SHP77 (cell line): ENCODE measurements at regions not wholly inside any gene's neighbourhood (a gene's known extent, or its start where the extent isn't known, plus 50 kb on each side); places are given as distances from the start of the nearest gene placed in this dataset.

Experiments used
- DNase-seq, 2 experiments: peaks; one replicate each; lab custom pipeline; 2025; lab: John Stamatoyannopoulos, UW

GRCh38 chr4:186889876-186890643 lies 166.4 kb upstream of the FAT1 start:
- no peak for DNase-seq

- DNase-seq, result no peak
Observed at GRCh38 chr4:186891859-186892486, 168.3 kb upstream of the FAT1 start.

GRCh38 chr4:186898367-186898766 lies 174.7 kb upstream of the FAT1 start:
- no peak for DNase-seq

DNA sequence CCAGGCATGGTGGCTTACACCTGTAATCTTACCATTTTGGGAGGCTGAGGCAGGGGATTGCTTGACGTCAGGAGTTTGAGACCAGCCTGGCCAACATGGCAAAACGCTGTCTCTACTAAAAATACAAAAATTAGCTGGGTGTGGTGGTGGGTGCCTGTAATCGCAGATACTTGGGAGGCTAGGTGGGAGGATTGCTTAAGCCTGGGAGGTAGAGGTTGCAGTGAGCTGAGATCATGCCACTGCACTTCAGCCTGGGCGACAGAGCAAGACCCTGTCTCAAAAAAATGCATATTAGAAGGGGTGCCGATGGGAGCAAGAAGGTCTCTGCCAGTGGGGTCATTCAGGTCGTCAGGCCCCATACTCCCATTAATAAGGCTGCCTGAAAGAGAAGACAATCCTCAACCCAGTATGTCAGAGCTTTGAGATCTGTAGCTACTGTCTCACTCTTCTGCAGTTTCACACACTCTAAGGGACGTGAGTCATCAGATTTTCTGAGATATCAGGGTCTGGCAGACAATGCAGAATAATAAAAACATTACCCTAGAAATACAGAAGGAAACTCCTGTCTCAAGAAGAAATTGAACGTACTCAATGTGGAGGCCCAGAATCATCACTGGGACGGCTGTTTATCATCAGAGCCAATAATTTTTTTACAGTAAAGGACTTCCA lies 176.7 kb upstream of the FAT1 start:
- DNase-seq, result no peak

DNA sequence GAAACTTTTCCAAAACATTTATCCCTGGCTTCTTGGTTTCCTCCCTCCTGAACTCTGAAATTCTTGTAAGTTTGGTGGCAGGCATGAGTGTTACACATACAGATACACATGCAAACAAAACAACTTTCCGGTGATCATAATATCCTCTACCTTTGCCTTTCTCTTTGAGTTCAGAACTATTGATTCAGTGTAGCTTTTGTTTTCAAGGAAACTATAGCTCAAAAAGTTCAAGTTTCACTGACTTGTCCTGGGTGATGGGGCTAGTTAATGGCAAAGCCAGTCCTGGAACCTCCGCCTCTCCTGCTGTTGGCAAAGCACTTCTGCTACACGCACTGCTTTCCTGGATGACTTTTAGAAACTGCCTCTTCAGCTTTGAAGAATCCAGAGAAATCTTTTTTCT lies 177.3 kb upstream of the FAT1 start:
- no peak for DNase-seq

DNA sequence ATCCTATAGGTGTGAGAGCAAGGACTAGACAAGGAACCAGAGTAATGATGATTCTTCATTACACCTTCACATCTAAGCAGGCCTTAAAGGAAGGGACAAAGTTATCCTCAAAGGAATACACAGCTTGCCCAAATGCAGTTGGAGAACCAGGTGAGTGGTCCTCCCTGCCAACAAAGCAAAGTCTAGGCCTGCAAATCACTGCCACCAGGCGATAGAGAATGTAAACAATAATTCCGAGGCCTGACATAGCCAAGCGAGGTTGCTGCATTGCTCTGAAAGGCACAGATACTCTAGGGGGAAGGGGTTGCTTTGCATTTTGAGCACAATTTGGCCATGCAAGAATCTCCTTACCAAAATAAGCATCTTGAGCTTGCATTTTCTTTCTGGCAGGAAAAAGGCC lies 178.2 kb upstream of the FAT1 start:
- no peak for DNase-seq

GRCh38 chr4:186902361-186902760 lies 178.7 kb upstream of the FAT1 start:
- peak in 1 of 2 experiments; percentile 31 for DNase-seq

DNA sequence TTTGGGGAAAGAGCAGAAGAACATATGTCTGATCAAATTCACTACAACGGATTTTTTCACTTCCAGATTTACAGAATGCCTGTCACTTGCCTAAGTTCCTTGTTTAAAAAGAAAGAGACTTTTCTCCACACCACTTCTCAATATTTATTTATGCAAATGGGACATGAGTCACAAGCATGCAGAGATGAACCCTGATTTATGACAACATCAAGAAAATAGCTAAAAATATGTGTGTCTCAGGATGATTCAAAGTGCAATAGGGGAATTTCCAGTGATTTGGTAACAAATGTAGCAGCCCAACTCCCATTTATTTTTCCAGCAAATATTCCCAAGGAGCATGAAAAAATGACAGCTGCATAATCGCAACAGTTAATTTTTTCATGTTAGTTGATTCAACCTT lies 180.4 kb upstream of the FAT1 start:
- DNase-seq, result no peak

GRCh38 chr4:186906722-186907121 lies 183.1 kb upstream of the FAT1 start:
- no peak for DNase-seq

- DNase-seq, result peak in 1 of 2 experiments; percentile 10
Observed at GRCh38 chr4:186910385-186910784, 186.7 kb upstream of the FAT1 start.

GRCh38 chr4:186912606-186913005 lies 188.9 kb upstream of the FAT1 start:
- DNase-seq, result no peak

DNA sequence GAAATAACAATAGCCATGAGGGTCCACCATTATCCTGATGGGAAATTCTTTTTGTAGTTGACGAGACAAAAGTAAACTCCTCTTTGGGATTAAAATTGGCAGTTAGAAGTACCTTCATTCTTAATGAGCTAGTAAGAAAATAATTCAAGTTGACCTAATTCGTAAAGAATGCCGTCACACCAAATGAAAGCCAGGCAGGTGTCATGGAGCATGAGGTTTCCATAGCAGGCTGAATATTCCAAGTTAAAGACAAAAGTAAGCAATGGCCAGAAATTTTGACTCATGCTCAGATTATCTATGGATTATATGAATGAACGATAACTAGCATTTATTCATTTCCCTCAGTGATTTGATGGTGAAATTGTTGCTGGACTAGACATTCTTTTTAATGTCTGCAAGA lies 192.2 kb upstream of the FAT1 start:
- no peak for DNase-seq

- no peak for DNase-seq
Observed at GRCh38 chr4:186917136-186917535, 193.5 kb upstream of the FAT1 start.

DNA sequence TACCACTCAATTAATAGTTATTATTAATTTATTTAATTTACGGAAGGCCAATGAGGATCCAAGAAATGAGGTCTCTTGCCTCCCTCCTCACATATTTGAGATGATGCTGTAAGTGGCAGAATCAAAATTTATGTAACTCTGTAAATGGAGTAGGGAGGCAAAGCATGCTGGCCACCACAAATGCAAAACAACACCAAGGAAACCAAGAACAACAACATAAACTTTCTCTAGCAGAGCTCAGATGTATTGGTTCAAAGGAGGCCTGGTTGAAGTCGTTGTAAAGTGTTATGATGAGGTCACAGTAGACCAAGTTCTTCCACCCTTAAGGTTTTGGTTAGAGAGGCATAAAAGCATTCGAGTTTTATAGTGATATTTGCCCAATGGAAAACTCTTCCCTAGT lies 194.8 kb upstream of the FAT1 start:
- no peak for DNase-seq

DNA sequence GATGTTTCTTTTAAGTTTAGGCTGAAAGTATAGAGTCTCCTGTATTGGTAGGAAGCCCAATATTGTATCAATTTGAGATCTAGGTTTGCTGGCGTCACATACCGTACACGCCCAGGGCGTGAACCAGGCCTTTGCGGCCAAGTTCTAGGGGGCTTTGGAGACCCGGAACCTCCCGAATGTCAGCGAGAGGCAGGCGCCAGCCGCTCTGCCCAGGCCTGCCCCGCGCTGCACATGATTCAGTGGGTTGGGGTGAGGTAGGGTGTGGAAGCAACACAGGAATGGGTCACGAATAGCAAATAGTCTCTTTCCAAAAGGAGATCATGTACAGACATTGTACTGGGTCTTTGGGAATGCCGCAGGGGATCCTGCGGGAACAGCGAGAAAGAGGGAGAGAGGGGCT lies 195.7 kb upstream of the FAT1 start:
- no peak for DNase-seq

GRCh38 chr4:186920483-186920882 lies 196.8 kb upstream of the FAT1 start:
- no peak for DNase-seq

- DNase-seq, result no peak
Observed at GRCh38 chr4:186920992-186921391, 197.3 kb upstream of the FAT1 start.

GRCh38 chr4:186924723-186925122 lies 201.1 kb upstream of the FAT1 start:
- DNase-seq, result no peak

GRCh38 chr4:186927624-186928023 lies 204.0 kb upstream of the FAT1 start:
- DNase-seq, result peak in 1 of 2 experiments; percentile 10

- no peak for DNase-seq
Observed at GRCh38 chr4:186930024-186930423, 206.4 kb upstream of the FAT1 start.

GRCh38 chr4:186931519-186931918 lies 207.9 kb upstream of the FAT1 start:
- no peak for DNase-seq

GRCh38 chr4:186932196-186932595 lies 208.5 kb upstream of the FAT1 start:
- peak; percentile 38 to 41 for DNase-seq

DNA sequence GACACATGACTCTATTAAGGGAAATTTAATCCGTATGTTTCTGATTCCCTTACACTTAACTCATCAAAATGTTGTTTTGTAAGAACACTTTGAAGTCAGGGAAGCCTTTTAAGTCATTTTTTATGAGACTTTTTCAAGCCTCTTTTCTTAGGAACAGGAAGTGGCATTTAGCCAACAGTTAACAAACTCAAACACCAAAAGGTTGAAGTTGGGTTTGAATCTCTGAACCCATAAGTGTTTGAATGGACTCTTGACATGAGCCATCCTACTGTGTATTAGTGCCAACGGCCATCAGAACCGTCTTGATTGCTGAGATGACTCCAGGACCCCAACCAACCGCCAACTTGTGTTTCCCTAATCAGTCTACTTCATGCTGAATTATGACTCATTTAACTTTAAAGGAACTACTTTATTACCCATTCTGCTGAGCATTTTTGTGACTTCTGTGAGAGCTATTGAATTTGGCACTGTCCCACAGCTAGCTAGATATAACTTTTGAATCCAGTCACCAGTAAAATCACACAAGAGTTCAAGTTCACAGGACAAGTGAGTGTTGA lies 209.1 kb upstream of the FAT1 start:
- no peak for DNase-seq
